ENCODE measurements at regions not wholly inside any gene's neighbourhood (a gene's known extent, or its start where the extent isn't known, plus 50 kb on each side); places are given as distances from the start of the nearest gene placed in this dataset.
"Not testable (repeated sequence)": the region's sequence is repeated elsewhere in the genome, so short reads cannot be mapped to it uniquely, and the experiment has no call there.

GRCh38 chr4:129676934-129677333 lies 581.0 kb downstream of the C4orf33 start:
- no peak for DNase-seq (ENCODE audit: low spot score)

- DNase-seq (ENCODE audit: low spot score), result no peak
Measured at GRCh38 chr4:129682586-129682985, 586.6 kb downstream of the C4orf33 start.

GRCh38 chr4:129707949-129708348 lies 612.0 kb downstream of the C4orf33 start:
- no peak for DNase-seq (ENCODE audit: low spot score)

- no peak for DNase-seq (ENCODE audit: low spot score)
Measured at GRCh38 chr4:129708784-129709183, 612.8 kb downstream of the C4orf33 start.

GRCh38 chr4:129738175-129738574 lies 642.2 kb downstream of the C4orf33 start:
- no peak for DNase-seq (ENCODE audit: low spot score)

GRCh38 chr4:129747756-129748155 lies 651.8 kb downstream of the C4orf33 start:
- DNase-seq (ENCODE audit: low spot score), result no peak

GRCh38 chr4:129748991-129749390 lies 653.0 kb downstream of the C4orf33 start:
- no peak for DNase-seq (ENCODE audit: low spot score)

- DNase-seq (ENCODE audit: low spot score), result no peak
Measured at GRCh38 chr4:129751646-129752045, 655.7 kb downstream of the C4orf33 start.

- DNase-seq (ENCODE audit: low spot score), result no peak
Measured at GRCh38 chr4:129783596-129783995, 687.6 kb downstream of the C4orf33 start.

GRCh38 chr4:129788486-129788885 lies 692.5 kb downstream of the C4orf33 start:
- no peak for DNase-seq (ENCODE audit: low spot score)

- DNase-seq (ENCODE audit: low spot score), result no peak
Measured at GRCh38 chr4:129804461-129804981, 708.6 kb downstream of the C4orf33 start.

GRCh38 chr4:129806986-129807385 lies 711.0 kb downstream of the C4orf33 start:
- DNase-seq (ENCODE audit: low spot score), result no peak

- DNase-seq (ENCODE audit: low spot score), result no peak
Measured at GRCh38 chr4:129808242-129808641, 712.3 kb downstream of the C4orf33 start.

GRCh38 chr4:129821073-129821472 lies 725.1 kb downstream of the C4orf33 start:
- no peak for DNase-seq (ENCODE audit: low spot score)

GRCh38 chr4:129821963-129822362 lies 726.0 kb downstream of the C4orf33 start:
- no peak for DNase-seq (ENCODE audit: low spot score)

GRCh38 chr4:129822701-129823100 lies 726.7 kb downstream of the C4orf33 start:
- no peak for DNase-seq (ENCODE audit: low spot score)

- no peak for DNase-seq (ENCODE audit: low spot score)
Measured at GRCh38 chr4:129823105-129823504, 727.2 kb downstream of the C4orf33 start.

- no peak for DNase-seq (ENCODE audit: low spot score)
Measured at GRCh38 chr4:129829373-129829772, 733.4 kb downstream of the C4orf33 start.

- DNase-seq (ENCODE audit: low spot score), result no peak
Measured at GRCh38 chr4:129839687-129840086, 743.7 kb downstream of the C4orf33 start.

GRCh38 chr4:129842096-129842495 lies 746.1 kb downstream of the C4orf33 start:
- no peak for DNase-seq (ENCODE audit: low spot score)

GRCh38 chr4:129852434-129852833 lies 756.5 kb downstream of the C4orf33 start:
- DNase-seq (ENCODE audit: low spot score), result no peak

GRCh38 chr4:129853685-129854467 lies 757.9 kb downstream of the C4orf33 start:
- DNase-seq (ENCODE audit: low spot score), result not testable (repeated sequence)

- DNase-seq (ENCODE audit: low spot score), result no peak
Measured at GRCh38 chr4:129862461-129862860, 766.5 kb downstream of the C4orf33 start.

- DNase-seq (ENCODE audit: low spot score), result no peak
Measured at GRCh38 chr4:129863206-129863605, 767.3 kb downstream of the C4orf33 start.

Data from CD4-positive, alpha-beta T cell treated with Interleukin-15 for 4 hours (primary cell).